Endodermal cell (in vitro differentiated cells): ENCODE measurements at regions not wholly inside any gene's neighbourhood (a gene's known extent, or its start where the extent isn't known, plus 50 kb on each side); places are given as distances from the start of the nearest gene placed in this dataset.

Experiments used
- DNase-seq: peaks from one replicate; pipeline ENCODE4 v3.0.0-alpha.2; 2017
- H3K27ac ChIP-seq: 2 replicates; pipeline ENCODE4 v1.5.1; 2013; ENCODE audit warnings: mild to moderate bottlenecking, low read depth, low read length, moderate library complexity
- H3K27me3 ChIP-seq: 2 replicates; pipeline ENCODE4 v1.6.1; 2013; ENCODE audit warnings: mild to moderate bottlenecking, low read length, moderate library complexity; ENCODE audit not compliant: insufficient read depth, control insufficient read depth, poor library complexity, severe bottlenecking
- H3K36me3 ChIP-seq: 2 replicates; pipeline ENCODE4 v1.7.0; 2013; ENCODE audit warnings: mild to moderate bottlenecking, low read length, moderate library complexity; ENCODE audit not compliant: control insufficient read depth, insufficient read depth
- H3K4me1 ChIP-seq: one replicate; pipeline ENCODE4 v1.7.0; 2013; ENCODE audit warnings: low read length; ENCODE audit not compliant: control insufficient read depth, insufficient read depth
- H3K4me3 ChIP-seq: 2 replicates; pipeline ENCODE4 v1.5.1; 2013; ENCODE audit warnings: mild to moderate bottlenecking, low read length, moderate library complexity
- H3K9ac ChIP-seq: 2 replicates; pipeline ENCODE4 v1.6.1; 2013; ENCODE audit warnings: mild to moderate bottlenecking, low read length, moderate library complexity; ENCODE audit not compliant: poor library complexity, severe bottlenecking; ENCODE audit errors: extremely low read depth
- H3K9me3 ChIP-seq: 2 replicates; pipeline ENCODE4 v1.6.1; 2013; ENCODE audit warnings: mild to moderate bottlenecking, low read length, moderate library complexity; ENCODE audit not compliant: control insufficient read depth
- H3K27ac Mint-ChIP-seq: 2 replicates; pipeline ENCODE4 v1.8.0; 2020; ENCODE audit warnings: mixed read lengths
- H3K27me3 Mint-ChIP-seq: 2 replicates; pipeline ENCODE4 v1.8.0; 2021; ENCODE audit warnings: mild to moderate bottlenecking, mixed read lengths; ENCODE audit not compliant: insufficient read depth
- H3K36me3 Mint-ChIP-seq: 2 replicates; pipeline ENCODE4 v1.8.0; 2020; ENCODE audit warnings: low read depth, mixed read lengths
- H3K4me1 Mint-ChIP-seq: 2 replicates; pipeline ENCODE4 v1.8.0; 2020; ENCODE audit warnings: mixed read lengths
- H3K4me3 Mint-ChIP-seq: 2 replicates; pipeline ENCODE4 v1.8.0; 2020; ENCODE audit warnings: mild to moderate bottlenecking, moderate library complexity, mixed read lengths
- H3K9me3 Mint-ChIP-seq: 2 replicates; pipeline ENCODE4 v1.8.0; 2020; ENCODE audit warnings: mild to moderate bottlenecking, mixed read lengths
- CTCF ChIP-seq: fragments of 200-600 bp; sonication (generic); conservative IDR thresholded peaks from 2 replicates; pipeline ENCODE4 v1.5.0; 2021; ENCODE audit warnings: antibody characterized with exemption, mild to moderate bottlenecking
- WGBS, 2 experiments: methylation state at CpG; one replicate each; pipeline versions ENCODE4 v1.1.5 to v1.1.7; 2013; ENCODE audit warnings: missing lambda C conversion rate in 2 of 2, mixed read lengths in 1 of 2; ENCODE audit not compliant: insufficient coverage in 1 of 2, insufficient read length in 1 of 2; 5-methylcytosine and 5-hydroxymethylcytosine counted together

GRCh38 chr6:109261811-109262210 is 120.5 kb downstream of the CD164 start:
- Histone ChIP-seq H3K4me1 (no peaks in the 10 kb centered on the region), H3K27me3 (no peaks in the 10 kb centered on the region), H3K9me3 (no peaks in the 10 kb centered on the region), H3K27ac (no peak overlapping the region), H3K4me3 (no peak overlapping the region), H3K9ac (no peak overlapping the region), H3K36me3 (no peaks in the 10 kb centered on the region)
- Mint-ChIP-seq H3K27ac (no peak overlapping the region), H3K4me1 (no peaks in the 10 kb centered on the region), H3K9me3 (no peaks in the 10 kb centered on the region), H3K36me3 (peaks cover 7% of the 10 kb centered on the region), H3K4me3 (no peak overlapping the region), H3K27me3 (no peaks in the 10 kb centered on the region)
- no peak for TF ChIP-seq CTCF
- DNase-seq: no peak
- WGBS, 2 experiments: 93 to 94% methylated on average over 5 to 6 of the region's 6 CpGs

- Mint-ChIP-seq H3K27ac (no peak overlapping the region), H3K4me3 (no peak overlapping the region), H3K27me3 (no peaks in the 10 kb centered on the region), H3K36me3 (peaks cover 7% of the 10 kb centered on the region), H3K4me1 (no peaks in the 10 kb centered on the region), H3K9me3 (no peaks in the 10 kb centered on the region)
- 87 to 92% methylated on average over 2 to 3 of the region's 3 CpGs for WGBS, 2 experiments
- no peak for TF ChIP-seq CTCF
- no peak overlapping the region for H3K27ac ChIP-seq
- no peaks in the 10 kb centered on the region for H3K4me1 ChIP-seq
- no peak overlapping the region for H3K9ac ChIP-seq
- no peak overlapping the region for H3K4me3 ChIP-seq
- no peaks in the 10 kb centered on the region for H3K27me3 ChIP-seq
- no peaks in the 10 kb centered on the region for H3K9me3 ChIP-seq
- no peak for DNase-seq
- H3K36me3 ChIP-seq: no peaks in the 10 kb centered on the region
Observed at GRCh38 chr6:109260701-109261100, 121.6 kb downstream of the CD164 start.

GRCh38 chr6:109260126-109260525 is 122.1 kb downstream of the CD164 start:
- H3K4me3 Mint-ChIP-seq: no peak overlapping the region
- WGBS, 2 experiments: no CpG with 5 or more reads among the region's 2 CpGs
- Histone ChIP-seq H3K4me1 (no peaks in the 10 kb centered on the region), H3K36me3 (no peaks in the 10 kb centered on the region), H3K9me3 (no peaks in the 10 kb centered on the region), H3K27me3 (no peaks in the 10 kb centered on the region), H3K4me3 (no peak overlapping the region), H3K27ac (no peak overlapping the region), H3K9ac (no peak overlapping the region)
- H3K27ac Mint-ChIP-seq: no peak overlapping the region
- no peaks in the 10 kb centered on the region for H3K9me3 Mint-ChIP-seq
- no peaks in the 10 kb centered on the region for H3K4me1 Mint-ChIP-seq
- no peaks in the 10 kb centered on the region for H3K27me3 Mint-ChIP-seq
- peaks cover 3% of the 10 kb centered on the region for H3K36me3 Mint-ChIP-seq
- TF ChIP-seq CTCF: no peak
- no peak for DNase-seq
